ENCODE measurements at regions not wholly inside any gene's neighbourhood (a gene's known extent, or its start where the extent isn't known, plus 50 kb on each side); places are given as distances from the start of the nearest gene placed in this dataset.
"Not testable (repeated sequence)": the region's sequence is repeated elsewhere in the genome, so short reads cannot be mapped to it uniquely, and the experiment has no call there.

DNA sequence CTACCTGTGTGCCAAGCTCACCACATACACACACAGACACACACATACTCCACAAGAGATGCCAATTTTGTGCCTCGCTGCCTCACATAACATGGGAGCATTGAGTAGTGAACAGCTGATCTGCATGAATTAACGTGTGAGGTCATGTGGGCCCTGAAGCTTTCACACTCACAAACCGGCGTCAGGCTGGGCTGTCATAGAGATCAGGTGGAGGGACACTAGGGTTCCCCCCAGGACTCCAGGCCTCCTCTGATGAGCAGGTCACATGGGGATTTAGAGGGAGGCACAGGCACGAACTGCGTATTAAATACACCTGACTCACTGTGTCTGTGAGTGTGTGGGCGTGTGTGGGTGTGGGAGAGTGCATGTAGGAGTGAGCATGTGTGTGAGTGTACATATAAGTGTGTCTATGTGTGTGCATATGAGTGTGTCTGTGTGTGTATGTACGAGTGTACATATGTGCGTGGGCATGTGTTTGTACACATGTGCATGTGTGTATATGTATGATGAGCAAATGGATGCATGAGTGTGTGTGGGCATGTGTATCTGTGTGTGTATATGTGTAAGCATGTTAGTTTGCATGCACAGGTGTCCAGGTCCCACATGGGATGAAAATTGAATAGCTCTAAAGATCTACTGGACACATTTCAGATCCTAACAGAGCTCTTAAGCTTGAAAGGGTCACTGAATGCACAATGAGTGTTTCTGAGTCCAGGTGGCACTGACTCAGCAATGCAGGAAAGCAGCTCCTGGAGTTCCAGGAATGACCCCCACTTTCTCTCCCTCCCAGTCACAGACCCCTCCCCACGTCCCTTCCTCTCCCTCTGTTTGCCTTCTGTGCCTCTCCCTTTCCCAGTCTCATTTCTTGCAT lies 336.6 kb downstream of the PREX1 start:
- no peak for DNase-seq (ENCODE audit: low read depth)

DNA sequence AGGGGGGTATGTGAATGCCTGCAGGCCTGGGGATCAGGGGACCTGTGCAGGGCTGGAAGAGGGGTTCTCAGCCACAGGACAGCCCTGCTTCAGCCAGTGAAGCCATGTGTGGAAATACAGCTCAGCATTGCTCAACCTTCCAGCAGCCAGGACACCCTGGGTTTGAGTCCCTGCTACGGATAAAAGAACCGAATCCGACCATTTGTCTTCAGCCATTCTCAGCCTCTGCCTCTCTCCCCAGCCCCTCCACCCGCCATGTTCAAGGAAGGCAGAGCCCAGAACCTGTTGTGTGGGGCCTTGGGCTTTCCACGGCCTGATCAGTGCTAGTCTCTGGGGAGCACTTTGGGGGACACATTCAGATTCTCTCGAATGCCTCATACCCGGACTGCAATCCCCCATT lies 337.5 kb downstream of the PREX1 start:
- DNase-seq (ENCODE audit: low read depth), result not testable (repeated sequence)

DNA sequence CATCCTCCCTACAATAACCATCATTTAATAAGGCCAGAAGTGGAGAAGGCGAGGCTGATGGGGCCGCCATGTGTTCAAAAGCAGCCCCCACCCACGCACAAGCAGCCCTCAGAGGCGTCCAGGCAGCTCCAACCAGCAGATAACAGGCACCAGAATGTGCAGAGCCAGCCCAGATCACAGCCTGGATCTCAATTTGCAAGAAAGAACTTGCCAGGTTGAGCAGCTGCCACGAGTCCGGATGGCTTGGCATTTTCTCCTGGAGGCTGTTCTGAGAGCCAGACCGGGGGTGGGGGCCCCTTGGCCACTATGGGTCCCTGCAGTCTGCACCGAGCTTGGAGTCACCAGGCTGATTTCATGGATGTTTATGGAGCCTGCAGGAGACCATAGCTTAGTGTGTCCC lies 338.1 kb downstream of the PREX1 start:
- no peak for DNase-seq (ENCODE audit: low read depth)

- no peak for DNase-seq (ENCODE audit: low read depth)
Observed at GRCh38 chr20:48489046-48489463, 338.7 kb downstream of the PREX1 start.

GRCh38 chr20:48488334-48489034 lies 339.3 kb downstream of the PREX1 start:
- not testable (repeated sequence) for DNase-seq (ENCODE audit: low read depth)

- no peak for DNase-seq (ENCODE audit: low read depth)
Observed at GRCh38 chr20:48486065-48486464, 341.7 kb downstream of the PREX1 start.

DNA sequence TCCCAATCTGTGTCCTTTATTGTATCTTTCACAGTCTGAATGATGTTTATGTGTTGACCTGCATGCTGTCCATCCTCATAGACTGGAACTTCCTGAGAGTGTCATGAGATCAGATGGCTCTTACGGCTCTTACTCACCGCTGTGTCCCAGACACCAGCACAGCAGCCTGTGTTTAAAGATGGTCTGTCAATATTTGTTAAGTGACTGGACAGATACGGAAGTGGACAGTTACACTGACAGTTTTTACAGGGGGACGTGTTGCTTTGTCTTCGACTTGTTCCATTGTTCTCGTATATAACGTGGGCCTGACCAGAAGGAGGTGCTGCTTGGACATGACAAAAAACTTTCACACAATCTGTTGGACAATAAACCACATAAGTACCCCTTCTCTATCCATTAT lies 342.6 kb downstream of the PREX1 start:
- not testable (repeated sequence) for DNase-seq (ENCODE audit: low read depth)

- no peak for DNase-seq (ENCODE audit: low read depth)
Observed at GRCh38 chr20:48483334-48484066, 344.3 kb downstream of the PREX1 start.

DNA sequence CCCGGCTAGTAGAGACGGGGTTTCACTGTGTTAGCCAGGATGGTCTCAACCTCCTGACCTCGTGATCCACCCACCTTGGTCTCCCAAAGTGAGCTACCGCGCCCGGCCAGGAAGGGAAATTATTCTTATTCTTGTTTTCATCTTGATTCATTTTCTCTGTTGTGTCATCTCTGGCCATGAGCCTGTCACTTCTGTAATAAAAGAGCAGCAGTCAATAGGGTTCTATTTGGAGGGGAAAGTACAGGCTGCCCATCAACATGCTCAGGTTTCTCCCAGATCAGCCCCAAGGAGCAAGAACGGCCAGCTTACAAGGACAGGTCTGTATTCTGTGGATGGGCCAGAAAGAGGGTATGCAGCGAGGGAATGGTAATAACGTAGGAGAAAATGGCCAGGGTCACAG lies 345.0 kb downstream of the PREX1 start:
- DNase-seq (ENCODE audit: low read depth), result no peak

- no peak for DNase-seq (ENCODE audit: low read depth)
Observed at GRCh38 chr20:48480216-48480772, 347.5 kb downstream of the PREX1 start.

DNA sequence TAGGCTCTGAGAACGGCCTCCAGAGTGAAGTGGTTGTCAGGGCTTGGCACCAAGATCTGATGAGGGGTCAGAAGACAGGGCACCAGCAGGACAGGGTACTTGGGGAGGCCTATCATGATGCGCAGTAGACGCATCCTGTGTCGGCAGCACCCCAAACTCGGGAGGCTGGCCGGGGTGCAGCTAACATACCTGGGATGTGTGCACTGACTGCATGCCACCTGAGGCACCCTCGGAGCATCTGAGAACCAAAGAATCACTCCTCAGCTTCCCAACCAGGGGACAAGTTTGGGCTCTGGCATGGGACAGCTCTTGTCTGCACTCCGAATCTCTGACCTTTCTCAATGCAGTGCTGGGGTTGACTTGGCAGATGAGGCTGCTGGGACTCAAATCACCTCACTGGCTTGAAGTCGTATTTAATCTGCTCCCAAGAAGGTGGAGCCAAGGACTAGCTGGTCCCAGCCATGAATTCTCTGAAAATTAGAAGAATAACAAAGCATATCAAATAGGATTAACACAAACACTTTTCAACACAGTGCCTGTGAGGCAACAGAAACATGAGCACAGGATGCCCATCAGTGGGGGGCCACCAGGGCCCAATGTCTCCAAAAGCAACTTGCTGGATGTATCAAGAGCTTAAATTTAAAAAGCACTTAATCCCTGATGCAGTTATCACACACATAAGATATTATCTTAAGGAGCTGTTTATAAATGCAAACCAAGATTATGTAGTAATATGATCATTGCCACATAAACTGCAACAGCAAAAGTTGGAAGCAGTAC lies 348.8 kb downstream of the PREX1 start:
- DNase-seq (ENCODE audit: low read depth), result no peak

DNA sequence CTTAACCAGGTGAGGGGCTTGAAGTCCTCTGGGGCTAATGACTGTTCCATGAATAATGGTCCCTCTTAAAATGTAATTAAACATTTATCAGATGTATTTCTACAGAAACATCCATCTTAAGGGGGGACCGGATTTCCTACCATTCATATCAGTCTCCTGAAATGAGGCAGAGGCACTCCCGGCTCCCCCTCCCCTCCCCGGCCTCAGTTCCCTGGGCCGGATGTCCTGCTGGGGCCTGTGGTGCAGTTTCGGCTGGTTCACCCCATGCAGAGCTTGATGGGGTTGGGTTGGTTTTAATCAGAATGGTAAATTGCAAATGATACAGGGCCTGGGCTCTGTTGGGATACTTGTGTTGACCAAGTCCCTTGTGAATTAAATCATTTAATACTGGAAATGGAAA lies 349.4 kb downstream of the PREX1 start:
- DNase-seq (ENCODE audit: low read depth), result no peak

GRCh38 chr20:48476854-48477253 lies 350.9 kb downstream of the PREX1 start:
- no peak for DNase-seq (ENCODE audit: low read depth)

- no peak for DNase-seq (ENCODE audit: low read depth)
Observed at GRCh38 chr20:48474022-48474421, 353.8 kb downstream of the PREX1 start.

GRCh38 chr20:48471759-48472408 lies 355.9 kb downstream of the PREX1 start:
- no peak for DNase-seq (ENCODE audit: low read depth)

GRCh38 chr20:48471176-48471575 lies 356.6 kb downstream of the PREX1 start:
- DNase-seq (ENCODE audit: low read depth), result no peak

- no peak for DNase-seq (ENCODE audit: low read depth)
Observed at GRCh38 chr20:48470141-48470540, 357.7 kb downstream of the PREX1 start.

DNA sequence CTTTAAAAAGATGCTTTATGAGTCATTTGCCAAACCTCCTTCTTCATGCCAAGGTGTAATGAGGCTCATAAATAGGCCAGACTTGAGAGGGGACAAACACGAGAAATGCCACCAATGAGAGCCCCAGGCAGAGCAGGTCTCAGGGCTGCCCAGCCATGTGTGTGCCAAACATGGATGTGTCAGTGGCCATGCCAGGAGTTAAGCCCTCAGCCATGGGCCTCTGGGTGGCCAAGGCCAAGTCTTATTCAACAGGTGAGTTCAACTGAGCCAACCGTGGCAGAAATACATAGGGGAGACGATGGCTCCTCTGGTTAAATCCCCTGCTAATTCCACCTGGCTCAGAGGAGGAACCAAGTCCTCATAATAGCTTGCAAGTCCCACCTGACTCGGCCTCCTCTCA lies 358.8 kb downstream of the PREX1 start:
- DNase-seq (ENCODE audit: low read depth), result no peak

- DNase-seq (ENCODE audit: low read depth), result no peak
Observed at GRCh38 chr20:48468571-48468970, 359.2 kb downstream of the PREX1 start.

GRCh38 chr20:48467622-48468021 lies 360.2 kb downstream of the PREX1 start:
- DNase-seq (ENCODE audit: low read depth), result no peak

DNA sequence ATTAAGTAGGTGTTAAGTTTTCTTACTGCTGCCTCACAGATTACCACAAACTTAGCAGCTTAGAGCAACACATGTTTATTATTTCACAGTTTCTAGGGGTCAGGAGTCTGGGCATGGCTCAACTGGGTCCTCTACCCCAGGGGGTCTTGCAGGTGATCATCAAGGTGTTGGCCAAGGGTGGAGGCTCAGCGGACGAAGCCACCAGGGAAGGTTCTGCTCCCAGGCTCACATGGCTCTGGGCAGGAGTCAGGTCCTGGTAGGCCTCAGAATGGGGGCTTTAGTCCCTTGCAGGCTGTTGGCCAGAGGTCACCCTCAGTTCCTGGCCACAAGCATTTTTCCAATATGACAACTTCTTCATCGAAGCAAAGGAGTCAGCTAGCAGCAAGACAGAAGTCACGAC lies 362.5 kb downstream of the PREX1 start:
- DNase-seq (ENCODE audit: low read depth), result no peak
